ENCODE measurements at regions not wholly inside any gene's neighbourhood (a gene's known extent, or its start where the extent isn't known, plus 50 kb on each side); places are given as distances from the start of the nearest gene placed in this dataset.

GRCh38 chr19:28285078-28285477 is 927.9 kb downstream of the UQCRFS1 start:
- H3K9me3 ChIP-seq: no peaks in the 10 kb centered on the region
- DNase-seq (ENCODE audit: extremely low spot score in 2 of 2): no peak
- no peak overlapping the region for H3K4me3 ChIP-seq
- H3K27ac ChIP-seq: no peak overlapping the region
- intact Hi-C loops (cut with DNase I): no loop called here
- no peaks in the 10 kb centered on the region for H3K36me3 ChIP-seq
- peaks cover 11% of the 10 kb centered on the region for H3K4me1 ChIP-seq
- H3K27me3 ChIP-seq: no peaks in the 10 kb centered on the region
- TF ChIP-seq, protein P1, sequence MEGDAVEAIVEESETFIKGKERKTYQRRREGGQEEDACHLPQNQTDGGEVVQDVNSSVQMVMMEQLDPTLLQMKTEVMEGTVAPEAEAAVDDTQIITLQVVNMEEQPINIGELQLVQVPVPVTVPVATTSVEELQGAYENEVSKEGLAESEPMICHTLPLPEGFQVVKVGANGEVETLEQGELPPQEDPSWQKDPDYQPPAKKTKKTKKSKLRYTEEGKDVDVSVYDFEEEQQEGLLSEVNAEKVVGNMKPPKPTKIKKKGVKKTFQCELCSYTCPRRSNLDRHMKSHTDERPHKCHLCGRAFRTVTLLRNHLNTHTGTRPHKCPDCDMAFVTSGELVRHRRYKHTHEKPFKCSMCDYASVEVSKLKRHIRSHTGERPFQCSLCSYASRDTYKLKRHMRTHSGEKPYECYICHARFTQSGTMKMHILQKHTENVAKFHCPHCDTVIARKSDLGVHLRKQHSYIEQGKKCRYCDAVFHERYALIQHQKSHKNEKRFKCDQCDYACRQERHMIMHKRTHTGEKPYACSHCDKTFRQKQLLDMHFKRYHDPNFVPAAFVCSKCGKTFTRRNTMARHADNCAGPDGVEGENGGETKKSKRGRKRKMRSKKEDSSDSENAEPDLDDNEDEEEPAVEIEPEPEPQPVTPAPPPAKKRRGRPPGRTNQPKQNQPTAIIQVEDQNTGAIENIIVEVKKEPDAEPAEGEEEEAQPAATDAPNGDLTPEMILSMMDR (IDR thresholded peaks at IDR 0.05): no peak
- TF ChIP-seq POLR2A (IDR thresholded peaks at IDR 0.05) (no peak), POLR2AphosphoS5 (IDR thresholded peaks at IDR 0.05; ENCODE audit: insufficient read depth in 1 of 2, low read depth in 1 of 2) (no peak)

GRCh38 chr19:28284389-28284788 is 928.6 kb downstream of the UQCRFS1 start:
- H3K4me1 ChIP-seq: peaks cover 5% of the 10 kb centered on the region
- H3K9me3 ChIP-seq: no peaks in the 10 kb centered on the region
- TF ChIP-seq, protein P1 (IDR thresholded peaks at IDR 0.05): no peak
- TF ChIP-seq POLR2AphosphoS5 (IDR thresholded peaks at IDR 0.05; ENCODE audit: insufficient read depth in 1 of 2, low read depth in 1 of 2) (no peak), POLR2A (IDR thresholded peaks at IDR 0.05) (no peak)
- no peaks in the 10 kb centered on the region for H3K27me3 ChIP-seq
- no peak for DNase-seq (ENCODE audit: extremely low spot score in 2 of 2)
- H3K36me3 ChIP-seq: no peaks in the 10 kb centered on the region
- H3K27ac ChIP-seq: no peak overlapping the region
- H3K4me3 ChIP-seq: no peak overlapping the region
- intact Hi-C loops (cut with DNase I): no loop called here

DNA sequence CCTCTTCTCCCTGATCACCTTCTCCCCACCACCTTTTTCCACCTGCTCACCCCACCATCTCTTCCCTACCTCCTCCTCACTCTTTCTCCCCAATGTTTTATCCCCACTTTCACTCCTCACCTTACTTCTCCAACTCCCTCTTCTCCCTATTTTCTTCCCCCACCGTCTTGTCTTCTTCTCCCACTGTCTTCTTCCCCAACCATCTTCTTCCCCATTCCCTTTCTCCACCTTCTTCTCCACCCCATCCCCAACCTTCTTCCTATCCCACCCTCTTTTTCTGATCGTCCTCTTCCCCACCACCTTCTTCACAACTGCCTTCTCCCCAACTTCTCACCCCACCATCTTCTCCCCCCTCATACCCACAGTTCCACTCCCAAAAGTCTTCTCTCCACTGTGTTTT is 929.4 kb downstream of the UQCRFS1 start:
- Histone ChIP-seq H3K27ac (no peak overlapping the region), H3K9me3 (no peaks in the 10 kb centered on the region), H3K4me1 (no peaks in the 10 kb centered on the region), H3K4me3 (no peak overlapping the region), H3K27me3 (no peaks in the 10 kb centered on the region), H3K36me3 (no peaks in the 10 kb centered on the region)
- intact Hi-C loops (cut with DNase I): no loop called here
- DNase-seq (ENCODE audit: extremely low spot score in 2 of 2): no peak
- TF ChIP-seq POLR2A (IDR thresholded peaks at IDR 0.05) (no peak), POLR2AphosphoS5 (IDR thresholded peaks at IDR 0.05; ENCODE audit: insufficient read depth in 1 of 2, low read depth in 1 of 2) (no peak)
- TF ChIP-seq, protein P1 (IDR thresholded peaks at IDR 0.05): no peak

- H3K27me3 ChIP-seq: no peaks in the 10 kb centered on the region
- intact Hi-C loops (cut with DNase I): no loop called here
- H3K9me3 ChIP-seq: no peaks in the 10 kb centered on the region
- H3K36me3 ChIP-seq: no peaks in the 10 kb centered on the region
- no peak overlapping the region for H3K27ac ChIP-seq
- H3K4me3 ChIP-seq: no peak overlapping the region
- TF ChIP-seq, protein P1 (IDR thresholded peaks at IDR 0.05): no peak
- TF ChIP-seq POLR2A (IDR thresholded peaks at IDR 0.05): no peak
- no peak for TF ChIP-seq POLR2AphosphoS5 (IDR thresholded peaks at IDR 0.05; ENCODE audit: insufficient read depth in 1 of 2, low read depth in 1 of 2)
- DNase-seq (ENCODE audit: extremely low spot score in 2 of 2): no peak
- H3K4me1 ChIP-seq: no peaks in the 10 kb centered on the region
Observed at GRCh38 chr19:28281676-28282075, 931.3 kb downstream of the UQCRFS1 start.

- DNase-seq (ENCODE audit: extremely low spot score in 2 of 2): no peak
- intact Hi-C loops (cut with DNase I): no loop called here
- H3K27me3 ChIP-seq: no peaks in the 10 kb centered on the region
- H3K4me1 ChIP-seq: no peaks in the 10 kb centered on the region
- H3K4me3 ChIP-seq: no peak overlapping the region
- no peaks in the 10 kb centered on the region for H3K9me3 ChIP-seq
- H3K27ac ChIP-seq: no peak overlapping the region
- TF ChIP-seq POLR2AphosphoS5 (IDR thresholded peaks at IDR 0.05; ENCODE audit: insufficient read depth in 1 of 2, low read depth in 1 of 2) (no peak), POLR2A (IDR thresholded peaks at IDR 0.05) (no peak)
- TF ChIP-seq, protein P1 (IDR thresholded peaks at IDR 0.05): no peak
- no peaks in the 10 kb centered on the region for H3K36me3 ChIP-seq
Observed at GRCh38 chr19:28264556-28264955, 948.4 kb downstream of the UQCRFS1 start.

Data from vagina (tissue), 2 donors.